C4-2B (cell line): ENCODE measurements at regions not wholly inside any gene's neighbourhood (a gene's known extent, or its start where the extent isn't known, plus 50 kb on each side); places are given as distances from the start of the nearest gene placed in this dataset.

Experiments used
- ZFX ChIP-seq: fragments of 450-650 bp; IDR thresholded peaks from 2 replicates; pipeline ENCODE4 v1.6.1; 2017
- TF ChIP-seq, protein P1 (sequence below): fragments of 450-650 bp; conservative IDR thresholded peaks from 2 replicates; pipeline ENCODE4 v1.5.1; 2017; ENCODE audit warnings: mild to moderate bottlenecking

DNA sequence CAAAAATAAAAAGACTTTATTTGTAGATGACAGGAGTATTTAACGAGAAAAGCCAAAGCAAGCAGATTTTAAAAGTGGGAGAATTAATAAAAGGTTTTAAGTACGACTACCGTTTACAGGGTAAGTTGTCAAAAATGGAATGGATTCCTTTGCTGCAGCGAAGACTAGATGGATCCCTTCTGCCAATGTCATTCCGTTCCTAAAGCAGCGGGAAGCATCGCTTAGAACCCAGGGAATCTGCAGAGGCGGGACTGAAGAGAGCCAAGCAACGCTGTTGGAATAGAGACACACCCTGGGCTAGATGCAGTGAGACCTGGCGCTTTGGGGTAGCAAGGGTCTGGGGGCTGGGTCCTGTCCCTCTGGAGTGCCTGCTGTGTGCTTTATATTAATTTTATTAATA, 303.1 kb upstream of the MKI67 start:
- TF ChIP-seq, protein P1, sequence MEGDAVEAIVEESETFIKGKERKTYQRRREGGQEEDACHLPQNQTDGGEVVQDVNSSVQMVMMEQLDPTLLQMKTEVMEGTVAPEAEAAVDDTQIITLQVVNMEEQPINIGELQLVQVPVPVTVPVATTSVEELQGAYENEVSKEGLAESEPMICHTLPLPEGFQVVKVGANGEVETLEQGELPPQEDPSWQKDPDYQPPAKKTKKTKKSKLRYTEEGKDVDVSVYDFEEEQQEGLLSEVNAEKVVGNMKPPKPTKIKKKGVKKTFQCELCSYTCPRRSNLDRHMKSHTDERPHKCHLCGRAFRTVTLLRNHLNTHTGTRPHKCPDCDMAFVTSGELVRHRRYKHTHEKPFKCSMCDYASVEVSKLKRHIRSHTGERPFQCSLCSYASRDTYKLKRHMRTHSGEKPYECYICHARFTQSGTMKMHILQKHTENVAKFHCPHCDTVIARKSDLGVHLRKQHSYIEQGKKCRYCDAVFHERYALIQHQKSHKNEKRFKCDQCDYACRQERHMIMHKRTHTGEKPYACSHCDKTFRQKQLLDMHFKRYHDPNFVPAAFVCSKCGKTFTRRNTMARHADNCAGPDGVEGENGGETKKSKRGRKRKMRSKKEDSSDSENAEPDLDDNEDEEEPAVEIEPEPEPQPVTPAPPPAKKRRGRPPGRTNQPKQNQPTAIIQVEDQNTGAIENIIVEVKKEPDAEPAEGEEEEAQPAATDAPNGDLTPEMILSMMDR: no peak
- no peak for TF ChIP-seq ZFX
